Stimulated activated CD4-positive, alpha-beta T cell treated with anti-CD3 and anti-CD28 coated beads, Interleukin-1b, Interleukin-23, amount 100 ng/mL, for 24 hours (primary cell): ENCODE measurements at regions not wholly inside any gene's neighbourhood (a gene's known extent, or its start where the extent isn't known, plus 50 kb on each side); places are given as distances from the start of the nearest gene placed in this dataset.

Experiments
- DNase-seq, 4 experiments: peaks; one replicate each; pipeline ENCODE4 v3.0.0-alpha.2; 2020; ENCODE audit warnings: low read depth in 4 of 4, low spot score in 1 of 4

- DNase-seq: no peak
These were observed 321.4 kb downstream of the AJAP1 start for GRCh38 chr1:4975856-4976255.

GRCh38 chr1:4974981-4975685 is 320.7 kb downstream of the AJAP1 start:
- no peak for DNase-seq

GRCh38 chr1:4973341-4973740 is 318.9 kb downstream of the AJAP1 start:
- DNase-seq: no peak

- DNase-seq: no peak
These were observed 318.4 kb downstream of the AJAP1 start for GRCh38 chr1:4972761-4973320.

- DNase-seq: no peak
These were observed 317.3 kb downstream of the AJAP1 start for GRCh38 chr1:4971666-4972065.

- DNase-seq: no peak
These were observed 316.1 kb downstream of the AJAP1 start for GRCh38 chr1:4970532-4970931.

GRCh38 chr1:4969556-4970129 is 315.2 kb downstream of the AJAP1 start:
- no peak for DNase-seq

- no peak for DNase-seq
These were observed 311.1 kb downstream of the AJAP1 start for GRCh38 chr1:4965346-4966075.

GRCh38 chr1:4964634-4965345 is 310.4 kb downstream of the AJAP1 start:
- DNase-seq: no peak

GRCh38 chr1:4963251-4963650 is 308.8 kb downstream of the AJAP1 start:
- no peak for DNase-seq

- no peak for DNase-seq
These were observed 308.4 kb downstream of the AJAP1 start for GRCh38 chr1:4962836-4963235.

- DNase-seq: no peak
These were observed 307.7 kb downstream of the AJAP1 start for GRCh38 chr1:4961935-4962645.

- DNase-seq: no peak
These were observed 306.5 kb downstream of the AJAP1 start for GRCh38 chr1:4960782-4961475.

GRCh38 chr1:4960336-4960735 is 305.9 kb downstream of the AJAP1 start:
- no peak for DNase-seq

- DNase-seq: no peak
These were observed 304.8 kb downstream of the AJAP1 start for GRCh38 chr1:4959216-4959615.

- DNase-seq: no peak
These were observed 302.6 kb downstream of the AJAP1 start for GRCh38 chr1:4957027-4957426.

- no peak for DNase-seq
These were observed 300.0 kb downstream of the AJAP1 start for GRCh38 chr1:4954392-4954791.

GRCh38 chr1:4951601-4952000 is 297.2 kb downstream of the AJAP1 start:
- DNase-seq: no peak

- no peak for DNase-seq
These were observed 291.9 kb downstream of the AJAP1 start for GRCh38 chr1:4946343-4946742.

- no peak for DNase-seq
These were observed 290.5 kb downstream of the AJAP1 start for GRCh38 chr1:4944911-4945310.
